ENCODE measurements at regions not wholly inside any gene's neighbourhood (a gene's known extent, or its start where the extent isn't known, plus 50 kb on each side); places are given as distances from the start of the nearest gene placed in this dataset.

DNA sequence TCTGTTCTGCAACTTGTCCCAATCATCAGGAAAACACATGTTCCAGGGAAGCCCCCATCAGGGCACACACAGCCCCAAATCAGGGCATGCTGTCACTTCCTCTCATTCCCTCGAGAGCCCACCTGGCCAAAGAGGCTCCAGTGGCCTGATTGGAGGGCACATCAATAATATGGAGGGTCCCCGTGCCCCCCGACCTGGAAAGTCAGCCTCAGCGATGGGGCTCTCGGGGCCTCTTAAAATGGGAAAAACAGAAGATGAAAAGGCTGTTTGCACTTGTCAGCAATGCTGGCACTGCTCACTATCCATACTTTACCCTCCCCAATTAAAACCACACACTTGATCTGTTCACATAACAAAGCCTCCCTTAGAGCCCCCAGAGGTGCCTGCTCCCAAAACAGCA lies 172.9 kb upstream of the NSMCE3 start:
- TF ChIP-seq, protein P1, sequence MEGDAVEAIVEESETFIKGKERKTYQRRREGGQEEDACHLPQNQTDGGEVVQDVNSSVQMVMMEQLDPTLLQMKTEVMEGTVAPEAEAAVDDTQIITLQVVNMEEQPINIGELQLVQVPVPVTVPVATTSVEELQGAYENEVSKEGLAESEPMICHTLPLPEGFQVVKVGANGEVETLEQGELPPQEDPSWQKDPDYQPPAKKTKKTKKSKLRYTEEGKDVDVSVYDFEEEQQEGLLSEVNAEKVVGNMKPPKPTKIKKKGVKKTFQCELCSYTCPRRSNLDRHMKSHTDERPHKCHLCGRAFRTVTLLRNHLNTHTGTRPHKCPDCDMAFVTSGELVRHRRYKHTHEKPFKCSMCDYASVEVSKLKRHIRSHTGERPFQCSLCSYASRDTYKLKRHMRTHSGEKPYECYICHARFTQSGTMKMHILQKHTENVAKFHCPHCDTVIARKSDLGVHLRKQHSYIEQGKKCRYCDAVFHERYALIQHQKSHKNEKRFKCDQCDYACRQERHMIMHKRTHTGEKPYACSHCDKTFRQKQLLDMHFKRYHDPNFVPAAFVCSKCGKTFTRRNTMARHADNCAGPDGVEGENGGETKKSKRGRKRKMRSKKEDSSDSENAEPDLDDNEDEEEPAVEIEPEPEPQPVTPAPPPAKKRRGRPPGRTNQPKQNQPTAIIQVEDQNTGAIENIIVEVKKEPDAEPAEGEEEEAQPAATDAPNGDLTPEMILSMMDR (conservative IDR thresholded peaks at IDR 0.05 in 1 of 2, IDR thresholded peaks at IDR 0.05 in 1 of 2; ENCODE audit: low read depth in 1 of 2, low read length in 2 of 2), result no peak
- TF ChIP-seq EZH2 (IDR thresholded peaks at IDR 0.05; ENCODE audit: low read length, missing control alignments), result no peak

All from fibroblast of lung (primary cell).